ENCODE measurements at regions not wholly inside any gene's neighbourhood (a gene's known extent, or its start where the extent isn't known, plus 50 kb on each side); places are given as distances from the start of the nearest gene placed in this dataset.

GRCh38 chr6:163744256-163744925 is 329.9 kb downstream of the QKI start:
- DNase-seq = no peak
- no peaks in the 10 kb centered on the region for H3K9me3 ChIP-seq (ENCODE audit: low read depth)
- H3K4me2 ChIP-seq (ENCODE audit: unreplicated experiment) = no peak overlapping the region
- H3K79me2 ChIP-seq (ENCODE audit: insufficient read depth) = no peaks in the 10 kb centered on the region
- 93 to 94% methylated on average over 16 to 19 of the region's 19 CpGs for WGBS, 2 experiments (ENCODE audit: low coverage in 1 of 2, low lambda C conversion rate in 2 of 2, missing lambda C conversion rate in 2 of 2)
- in situ Hi-C loops (cut with MboI) = no loop called here
- peaks cover 14% of the 10 kb centered on the region for H3K4me1 ChIP-seq (ENCODE audit: insufficient read depth)
- no peaks in the 10 kb centered on the region for H3K36me3 ChIP-seq (ENCODE audit: low read depth)
- H3K27me3 ChIP-seq (replicated peaks; ENCODE audit: insufficient read depth) = no peaks in the 10 kb centered on the region; the same call in 1 of the 2 replicates
- H2AFZ ChIP-seq = no peak overlapping the region
- no peaks in the 10 kb centered on the region for H3F3A ChIP-seq (ENCODE audit: insufficient read depth)
- no peak for TF ChIP-seq EZH2 (IDR thresholded peaks at IDR 0.05; ENCODE audit: insufficient read depth, poor library complexity, severe bottlenecking)
- no peak for TF ChIP-seq EZH2phosphoT487 (IDR thresholded peaks at IDR 0.05; ENCODE audit: insufficient read depth, low read depth)
- no peaks in the 10 kb centered on the region for H3K9me2 ChIP-seq (ENCODE audit: insufficient read depth)
- H4K20me1 ChIP-seq (ENCODE audit: insufficient read depth) = no peaks in the 10 kb centered on the region
- no peak overlapping the region for H3K9ac ChIP-seq
- H3K27ac ChIP-seq = no peak overlapping the region
- no peak overlapping the region for H3K4me3 ChIP-seq

- Histone ChIP-seq H3K4me2 (ENCODE audit: unreplicated experiment) (no peak overlapping the region), H2AFZ (no peak overlapping the region), H3K79me2 (ENCODE audit: insufficient read depth) (no peaks in the 10 kb centered on the region), H3K27ac (no peak overlapping the region), H3K9ac (no peak overlapping the region), H3K36me3 (ENCODE audit: low read depth) (no peaks in the 10 kb centered on the region), H3K9me3 (ENCODE audit: low read depth) (no peaks in the 10 kb centered on the region), H4K20me1 (ENCODE audit: insufficient read depth) (no peaks in the 10 kb centered on the region), H3K27me3 (replicated peaks; ENCODE audit: insufficient read depth) (no peaks in the 10 kb centered on the region; the same call in 1 of the 2 replicates), H3K9me2 (ENCODE audit: insufficient read depth) (no peaks in the 10 kb centered on the region), H3F3A (ENCODE audit: insufficient read depth) (no peaks in the 10 kb centered on the region), H3K4me3 (no peak overlapping the region), H3K4me1 (ENCODE audit: insufficient read depth) (peaks cover 14% of the 10 kb centered on the region)
- in situ Hi-C loops (cut with MboI) = no loop called here
- WGBS, 2 experiments (ENCODE audit: low coverage in 1 of 2, low lambda C conversion rate in 2 of 2, missing lambda C conversion rate in 2 of 2) = 72 to 89% methylated on average over 4 of the region's 4 CpGs
- TF ChIP-seq EZH2phosphoT487 (IDR thresholded peaks at IDR 0.05; ENCODE audit: insufficient read depth, low read depth) (no peak), EZH2 (IDR thresholded peaks at IDR 0.05; ENCODE audit: insufficient read depth, poor library complexity, severe bottlenecking) (no peak)
- DNase-seq = no peak
These were observed 329.3 kb downstream of the QKI start for GRCh38 chr6:163743796-163744195.

GRCh38 chr6:163741743-163742363 is 327.3 kb downstream of the QKI start:
- H3K4me2 ChIP-seq (ENCODE audit: unreplicated experiment) = no peak overlapping the region
- H3K4me3 ChIP-seq = no peak overlapping the region
- 81 to 82% methylated on average over 17 of the region's 17 CpGs for WGBS, 2 experiments (ENCODE audit: low coverage in 1 of 2, low lambda C conversion rate in 2 of 2, missing lambda C conversion rate in 2 of 2)
- peaks cover 14% of the 10 kb centered on the region for H3K4me1 ChIP-seq (ENCODE audit: insufficient read depth)
- TF ChIP-seq EZH2phosphoT487 (IDR thresholded peaks at IDR 0.05; ENCODE audit: insufficient read depth, low read depth) (no peak), EZH2 (IDR thresholded peaks at IDR 0.05; ENCODE audit: insufficient read depth, poor library complexity, severe bottlenecking) (no peak)
- H3K27ac ChIP-seq = no peak overlapping the region
- no peaks in the 10 kb centered on the region for H3K79me2 ChIP-seq (ENCODE audit: insufficient read depth)
- H3K9me2 ChIP-seq (ENCODE audit: insufficient read depth) = no peaks in the 10 kb centered on the region
- DNase-seq = no peak
- no peaks in the 10 kb centered on the region for H3K36me3 ChIP-seq (ENCODE audit: low read depth)
- in situ Hi-C loops (cut with MboI) = no loop called here
- no peaks in the 10 kb centered on the region for H4K20me1 ChIP-seq (ENCODE audit: insufficient read depth)
- H3F3A ChIP-seq (ENCODE audit: insufficient read depth) = no peaks in the 10 kb centered on the region
- H2AFZ ChIP-seq = no peak overlapping the region
- H3K9me3 ChIP-seq (ENCODE audit: low read depth) = no peaks in the 10 kb centered on the region
- no peak overlapping the region for H3K9ac ChIP-seq
- no peaks in the 10 kb centered on the region for H3K27me3 ChIP-seq (replicated peaks; ENCODE audit: insufficient read depth)

- H3K79me2 ChIP-seq (ENCODE audit: insufficient read depth) = no peaks in the 10 kb centered on the region
- TF ChIP-seq EZH2 (IDR thresholded peaks at IDR 0.05; ENCODE audit: insufficient read depth, poor library complexity, severe bottlenecking) (no peak), EZH2phosphoT487 (IDR thresholded peaks at IDR 0.05; ENCODE audit: insufficient read depth, low read depth) (no peak)
- H3K9me2 ChIP-seq (ENCODE audit: insufficient read depth) = no peaks in the 10 kb centered on the region
- no peak overlapping the region for H2AFZ ChIP-seq
- in situ Hi-C loops (cut with MboI) = no loop called here
- no peaks in the 10 kb centered on the region for H4K20me1 ChIP-seq (ENCODE audit: insufficient read depth)
- no peaks in the 10 kb centered on the region for H3K36me3 ChIP-seq (ENCODE audit: low read depth)
- WGBS, 2 experiments (ENCODE audit: low coverage in 1 of 2, low lambda C conversion rate in 2 of 2, missing lambda C conversion rate in 2 of 2) = 92 to 93% methylated on average over 5 of the region's 5 CpGs
- H3K27ac ChIP-seq = no peak overlapping the region
- H3K9ac ChIP-seq = no peak overlapping the region
- H3K9me3 ChIP-seq (ENCODE audit: low read depth) = no peaks in the 10 kb centered on the region
- H3K4me3 ChIP-seq = no peak overlapping the region
- no peak overlapping the region for H3K4me2 ChIP-seq (ENCODE audit: unreplicated experiment)
- H3F3A ChIP-seq (ENCODE audit: insufficient read depth) = no peaks in the 10 kb centered on the region
- H3K27me3 ChIP-seq (replicated peaks; ENCODE audit: insufficient read depth) = no peaks in the 10 kb centered on the region
- peaks cover 14% of the 10 kb centered on the region for H3K4me1 ChIP-seq (ENCODE audit: insufficient read depth)
- DNase-seq = no peak
These were observed 326.8 kb downstream of the QKI start for GRCh38 chr6:163741342-163741741.
